HPDE6-E6E7 (cell line): ENCODE measurements at regions not wholly inside any gene's neighbourhood (a gene's known extent, or its start where the extent isn't known, plus 50 kb on each side); places are given as distances from the start of the nearest gene placed in this dataset.

Experiments
- DNase-seq: peaks from one replicate; pipeline ENCODE4 v3.0.0; 2011; ENCODE audit warnings: missing footprints; ENCODE audit errors: extremely low spot score

GRCh38 chr12:105954951-105955931 lies 183.5 kb downstream of the NUAK1 start:
- DNase-seq: no peak

- no peak for DNase-seq
These were observed 182.8 kb downstream of the NUAK1 start for GRCh38 chr12:105955976-105956375.

GRCh38 chr12:105956662-105957457 lies 181.9 kb downstream of the NUAK1 start:
- no peak for DNase-seq

GRCh38 chr12:105960319-105961083 lies 178.3 kb downstream of the NUAK1 start:
- no peak for DNase-seq

GRCh38 chr12:105961821-105962671 lies 176.7 kb downstream of the NUAK1 start:
- no peak for DNase-seq

- DNase-seq: no peak
These were observed 171.5 kb downstream of the NUAK1 start for GRCh38 chr12:105967038-105967776.

- no peak for DNase-seq
These were observed 170.7 kb downstream of the NUAK1 start for GRCh38 chr12:105968025-105968424.

GRCh38 chr12:105970885-105971284 lies 167.9 kb downstream of the NUAK1 start:
- DNase-seq: peak; percentile 56

- DNase-seq: no peak
These were observed 164.0 kb downstream of the NUAK1 start for GRCh38 chr12:105974738-105975137.

GRCh38 chr12:105975351-105975750 lies 163.4 kb downstream of the NUAK1 start:
- no peak for DNase-seq

- DNase-seq: no peak
These were observed 161.5 kb downstream of the NUAK1 start for GRCh38 chr12:105977236-105977635.

- DNase-seq: no peak
These were observed 161.1 kb downstream of the NUAK1 start for GRCh38 chr12:105977652-105978051.

- DNase-seq: no peak
These were observed 160.5 kb downstream of the NUAK1 start for GRCh38 chr12:105978276-105978675.

- no peak for DNase-seq
These were observed 160.1 kb downstream of the NUAK1 start for GRCh38 chr12:105978686-105979085.

GRCh38 chr12:105980085-105980484 lies 158.7 kb downstream of the NUAK1 start:
- DNase-seq: no peak

GRCh38 chr12:105980533-105980932 lies 158.2 kb downstream of the NUAK1 start:
- DNase-seq: no peak

- DNase-seq: no peak
These were observed 156.7 kb downstream of the NUAK1 start for GRCh38 chr12:105982022-105982421.

- DNase-seq: no peak
These were observed 155.0 kb downstream of the NUAK1 start for GRCh38 chr12:105983622-105984320.

GRCh38 chr12:105985383-105985782 lies 153.4 kb downstream of the NUAK1 start:
- DNase-seq: no peak
